ENCODE measurements at regions not wholly inside any gene's neighbourhood (a gene's known extent, or its start where the extent isn't known, plus 50 kb on each side); places are given as distances from the start of the nearest gene placed in this dataset.

DNA sequence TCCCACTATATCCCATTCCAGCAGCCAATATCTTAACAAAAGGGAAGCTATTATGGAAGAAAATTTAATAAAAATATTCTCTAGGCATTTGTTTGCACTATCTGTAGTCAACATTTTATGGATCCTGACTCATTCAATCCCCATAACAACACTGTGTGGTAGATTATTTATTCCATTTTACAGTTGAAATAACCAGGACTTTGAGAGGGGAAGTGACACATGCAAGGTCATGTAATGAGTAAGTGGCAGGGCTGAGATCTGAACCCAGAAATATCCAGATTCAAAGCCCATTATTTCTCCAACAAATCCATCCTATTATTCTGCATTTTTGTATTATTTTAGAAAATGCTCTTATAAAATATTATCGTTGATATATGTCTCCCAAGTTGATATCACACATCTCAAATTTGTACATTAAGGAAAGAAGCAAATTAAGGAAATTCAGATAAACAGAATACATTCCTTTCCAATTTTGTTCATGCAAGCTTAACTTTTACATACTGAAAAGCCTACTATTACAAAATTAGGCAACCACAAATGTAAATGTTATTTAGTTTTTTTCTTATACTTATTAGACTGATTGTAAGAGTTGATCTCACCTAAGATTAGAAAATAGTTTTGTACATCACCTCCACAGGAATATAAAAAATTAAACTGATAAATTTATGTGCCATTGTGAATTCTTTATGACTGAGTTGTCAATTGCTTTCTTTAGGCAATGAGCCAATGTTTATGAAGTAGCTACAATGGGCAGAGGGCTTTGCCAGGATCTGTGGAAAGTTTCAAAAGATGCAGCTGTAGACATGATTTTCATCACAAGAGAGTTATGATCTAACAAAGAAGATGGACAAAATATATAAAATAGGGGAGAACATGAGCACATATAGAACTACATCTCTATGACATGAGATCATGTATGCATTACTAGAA lies 55.1 kb upstream of the E2F7 start:
- peak; percentile 35 for DNase-seq (ENCODE audit: low spot score)

DNA sequence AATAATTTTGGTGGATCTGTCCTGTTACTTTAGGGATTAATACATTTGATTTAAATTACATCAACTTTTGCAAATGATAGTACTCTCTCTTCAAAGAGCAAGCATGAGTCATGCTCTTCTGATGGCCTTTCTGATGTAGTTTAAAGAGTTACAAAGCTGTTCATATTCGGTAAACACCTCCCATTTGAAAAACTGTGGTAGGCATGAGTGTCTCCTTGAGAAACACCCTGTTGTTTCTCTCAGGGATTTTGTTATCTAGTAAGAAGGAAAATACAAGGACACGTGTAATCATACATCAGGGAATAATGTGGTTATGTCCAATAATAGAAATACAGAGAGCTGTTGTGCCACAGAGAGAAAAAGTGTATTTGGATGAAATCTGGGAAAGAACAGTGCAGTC lies 53.3 kb upstream of the E2F7 start:
- no peak for DNase-seq (ENCODE audit: low spot score)

DNA sequence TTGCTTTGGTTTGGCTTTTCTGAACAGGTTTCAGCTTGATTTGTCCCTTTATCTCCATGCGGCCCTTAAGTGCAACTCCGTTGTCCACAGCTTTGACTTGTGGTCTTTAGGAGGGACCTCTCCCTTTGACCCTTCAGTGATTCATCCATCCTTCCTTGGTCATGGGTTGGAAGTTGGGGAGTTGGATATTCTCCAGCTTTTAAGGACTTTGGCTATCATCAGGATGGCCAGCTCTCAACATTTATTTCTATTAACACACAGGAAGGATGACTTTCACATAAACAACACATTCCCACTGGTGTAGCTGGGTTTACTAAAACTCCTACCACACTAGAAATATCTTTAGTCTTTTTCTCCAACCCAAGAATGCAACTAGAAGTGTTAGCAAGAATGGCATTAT lies 50.9 kb upstream of the E2F7 start:
- DNase-seq (ENCODE audit: low spot score): no peak

DNA sequence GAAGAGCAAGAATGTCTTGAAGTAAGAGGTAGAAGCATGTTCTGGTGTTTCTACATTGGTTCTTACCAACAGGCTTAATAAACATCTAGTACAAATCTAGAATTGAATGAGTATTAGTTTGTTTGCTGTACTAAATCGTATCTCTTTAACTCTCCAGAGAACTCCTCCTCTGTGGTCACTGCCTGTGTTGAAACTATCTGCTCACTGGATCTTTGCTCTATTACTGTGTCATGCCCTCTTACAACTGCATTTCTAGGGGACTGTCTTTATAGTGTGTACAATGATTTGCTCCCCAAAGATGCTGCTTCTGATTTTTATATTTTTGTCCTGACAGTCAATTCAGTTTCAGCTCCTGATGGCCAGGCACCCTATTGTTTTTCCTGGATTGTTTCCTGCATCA lies 50.1 kb upstream of the E2F7 start:
- no peak for DNase-seq (ENCODE audit: low spot score)
